ENCODE measurements at regions not wholly inside any gene's neighbourhood (a gene's known extent, or its start where the extent isn't known, plus 50 kb on each side); places are given as distances from the start of the nearest gene placed in this dataset.

- ChIA-PET POLR2A (no interaction called here), CTCF (no interaction called here)
- no peaks in the 10 kb centered on the region for H3K36me3 Mint-ChIP-seq (ENCODE audit: low read depth)
- no peak overlapping the region for H3K27ac Mint-ChIP-seq
- H3K4me3 Mint-ChIP-seq = no peak overlapping the region
- H3K4me1 Mint-ChIP-seq = no peaks in the 10 kb centered on the region
- no peak for DNase-seq
- H3K9me3 Mint-ChIP-seq = peaks cover 2% of the 10 kb centered on the region
- H3K27me3 Mint-ChIP-seq = no peaks in the 10 kb centered on the region
Observed at GRCh38 chr3:6189384-6189783, 671.5 kb upstream of the GRM7 start.

GRCh38 chr3:6204891-6205290 lies 656.0 kb upstream of the GRM7 start:
- Mint-ChIP-seq H3K27me3 (no peaks in the 10 kb centered on the region), H3K4me1 (no peaks in the 10 kb centered on the region), H3K4me3 (no peak overlapping the region), H3K36me3 (ENCODE audit: low read depth) (no peaks in the 10 kb centered on the region), H3K27ac (no peak overlapping the region), H3K9me3 (peaks cover 5% of the 10 kb centered on the region)
- ChIA-PET POLR2A (no interaction called here), CTCF (no interaction called here)
- DNase-seq = no peak

- Mint-ChIP-seq H3K27me3 (no peaks in the 10 kb centered on the region), H3K27ac (no peak overlapping the region), H3K4me3 (no peak overlapping the region), H3K36me3 (ENCODE audit: low read depth) (no peaks in the 10 kb centered on the region), H3K4me1 (no peaks in the 10 kb centered on the region), H3K9me3 (no peaks in the 10 kb centered on the region)
- no peak for DNase-seq
- ChIA-PET CTCF (interaction anchor here (0.6 kb wide), 1 partner anchor 384 kb away, joined by 3 read pairs; no protein-coding TSS in a partner anchor), POLR2A (no interaction called here)
Observed at GRCh38 chr3:6216135-6217026, 644.5 kb upstream of the GRM7 start.

- Mint-ChIP-seq H3K27me3 (no peaks in the 10 kb centered on the region), H3K4me1 (no peaks in the 10 kb centered on the region), H3K9me3 (no peaks in the 10 kb centered on the region), H3K36me3 (ENCODE audit: low read depth) (no peaks in the 10 kb centered on the region), H3K27ac (no peak overlapping the region), H3K4me3 (no peak overlapping the region)
- ChIA-PET POLR2A (no interaction called here), CTCF (no interaction called here)
- DNase-seq = no peak
Observed at GRCh38 chr3:6220447-6220846, 640.5 kb upstream of the GRM7 start.

GRCh38 chr3:6222069-6222468 lies 638.8 kb upstream of the GRM7 start:
- DNase-seq = no peak
- Mint-ChIP-seq H3K9me3 (no peaks in the 10 kb centered on the region), H3K27me3 (no peaks in the 10 kb centered on the region), H3K4me1 (no peaks in the 10 kb centered on the region), H3K36me3 (ENCODE audit: low read depth) (no peaks in the 10 kb centered on the region), H3K27ac (no peak overlapping the region), H3K4me3 (no peak overlapping the region)
- POLR2A ChIA-PET = no interaction called here
- CTCF ChIA-PET = no interaction called here

GRCh38 chr3:6223572-6223971 lies 637.3 kb upstream of the GRM7 start:
- Mint-ChIP-seq H3K4me1 (no peaks in the 10 kb centered on the region), H3K27me3 (no peaks in the 10 kb centered on the region), H3K36me3 (ENCODE audit: low read depth) (no peaks in the 10 kb centered on the region), H3K9me3 (peaks cover 2% of the 10 kb centered on the region), H3K27ac (no peak overlapping the region), H3K4me3 (no peak overlapping the region)
- ChIA-PET POLR2A (interaction anchor here (0.6 kb wide), 1 partner anchor 20 kb away, joined by 5 read pairs; no protein-coding TSS in a partner anchor), CTCF (no interaction called here)
- no peak for DNase-seq

GRCh38 chr3:6228958-6229683 lies 631.8 kb upstream of the GRM7 start:
- Mint-ChIP-seq H3K4me1 (no peaks in the 10 kb centered on the region), H3K4me3 (no peak overlapping the region), H3K27ac (no peak overlapping the region), H3K27me3 (no peaks in the 10 kb centered on the region), H3K36me3 (ENCODE audit: low read depth) (no peaks in the 10 kb centered on the region), H3K9me3 (peaks cover 4% of the 10 kb centered on the region)
- no peak for DNase-seq
- POLR2A ChIA-PET = no interaction called here
- CTCF ChIA-PET = no interaction called here

GRCh38 chr3:6229778-6230410 lies 631.0 kb upstream of the GRM7 start:
- Mint-ChIP-seq H3K36me3 (ENCODE audit: low read depth) (no peaks in the 10 kb centered on the region), H3K27me3 (no peaks in the 10 kb centered on the region), H3K4me3 (no peak overlapping the region), H3K4me1 (no peaks in the 10 kb centered on the region), H3K27ac (no peak overlapping the region), H3K9me3 (peaks cover 4% of the 10 kb centered on the region)
- CTCF ChIA-PET = no interaction called here
- POLR2A ChIA-PET = no interaction called here
- no peak for DNase-seq

- H3K36me3 Mint-ChIP-seq (ENCODE audit: low read depth) = no peaks in the 10 kb centered on the region
- H3K27ac Mint-ChIP-seq = no peak overlapping the region
- H3K4me3 Mint-ChIP-seq = no peak overlapping the region
- no peaks in the 10 kb centered on the region for H3K4me1 Mint-ChIP-seq
- ChIA-PET POLR2A (no interaction called here), CTCF (no interaction called here)
- no peaks in the 10 kb centered on the region for H3K27me3 Mint-ChIP-seq
- no peak for DNase-seq
- H3K9me3 Mint-ChIP-seq = no peaks in the 10 kb centered on the region
Observed at GRCh38 chr3:6242104-6242503, 618.8 kb upstream of the GRM7 start.

GRCh38 chr3:6248528-6248927 lies 612.4 kb upstream of the GRM7 start:
- no peaks in the 10 kb centered on the region for H3K27me3 Mint-ChIP-seq

GRCh38 chr3:6249679-6250078 lies 611.2 kb upstream of the GRM7 start:
- Mint-ChIP-seq H3K9me3 (peaks cover 8% of the 10 kb centered on the region), H3K4me1 (no peaks in the 10 kb centered on the region), H3K27me3 (no peaks in the 10 kb centered on the region), H3K27ac (no peak overlapping the region), H3K36me3 (ENCODE audit: low read depth) (no peaks in the 10 kb centered on the region), H3K4me3 (no peak overlapping the region)
- POLR2A ChIA-PET = no interaction called here
- DNase-seq = no peak
- CTCF ChIA-PET = no interaction called here

More at GRCh38 chr3:6248528-6248927, 612.4 kb upstream of the GRM7 start:
- Mint-ChIP-seq H3K36me3 (ENCODE audit: low read depth) (no peaks in the 10 kb centered on the region), H3K9me3 (peaks cover 3% of the 10 kb centered on the region), H3K27ac (no peak overlapping the region), H3K4me3 (no peak overlapping the region), H3K4me1 (no peaks in the 10 kb centered on the region)
- DNase-seq = no peak
- ChIA-PET POLR2A (no interaction called here), CTCF (no interaction called here)

- ChIA-PET CTCF (no interaction called here), POLR2A (no interaction called here)
- Mint-ChIP-seq H3K27ac (no peak overlapping the region), H3K27me3 (no peaks in the 10 kb centered on the region), H3K9me3 (peaks cover 10% of the 10 kb centered on the region), H3K36me3 (ENCODE audit: low read depth) (no peaks in the 10 kb centered on the region), H3K4me3 (no peak overlapping the region), H3K4me1 (no peaks in the 10 kb centered on the region)
- no peak for DNase-seq
Observed at GRCh38 chr3:6250167-6250566, 610.7 kb upstream of the GRM7 start.

GRCh38 chr3:6251612-6252400 lies 609.1 kb upstream of the GRM7 start:
- no peak for DNase-seq
- ChIA-PET CTCF (no interaction called here), POLR2A (no interaction called here)
- no peaks in the 10 kb centered on the region for H3K36me3 Mint-ChIP-seq (ENCODE audit: low read depth)
- no peaks in the 10 kb centered on the region for H3K27me3 Mint-ChIP-seq
- no peak overlapping the region for H3K27ac Mint-ChIP-seq
- peaks cover 13% of the 10 kb centered on the region for H3K9me3 Mint-ChIP-seq
- H3K4me1 Mint-ChIP-seq = no peaks in the 10 kb centered on the region
- H3K4me3 Mint-ChIP-seq = no peak overlapping the region
